ENCODE measurements at regions not wholly inside any gene's neighbourhood (a gene's known extent, or its start where the extent isn't known, plus 50 kb on each side); places are given as distances from the start of the nearest gene placed in this dataset.

GRCh38 chr16:8293413-8293812 lies 296.9 kb downstream of the TMEM114 start:
- no peak for TF ChIP-seq EZH2 (IDR thresholded peaks at IDR 0.05; ENCODE audit: borderline replicate concordance, insufficient read depth, low read depth, low read length, poor library complexity, severe bottlenecking)
- TF ChIP-seq CTCF (IDR thresholded peaks at IDR 0.05), result no peak
- Histone ChIP-seq H3K9me3 (ENCODE audit: control extremely low read depth in 1 of 3, control insufficient read depth in 2 of 3, insufficient read depth in 1 of 3, low read length in 2 of 3) (peaks cover 0 to 14% (median 0%) of the 10 kb centered on the region in 3 donors), H3K9ac (ENCODE audit: low read length) (no peak overlapping the region), H3K36me3 (replicated peaks in 1 of 2; ENCODE audit: control extremely low read depth in 1 of 2, control insufficient read depth in 1 of 2, extremely low read depth in 1 of 2, insufficient read depth in 2 of 2, low read length in 1 of 2) (no peaks in the 10 kb centered on the region), H3K79me2 (ENCODE audit: control insufficient read depth, insufficient read depth, low read length) (no peaks in the 10 kb centered on the region), H3K4me3 (ENCODE audit: control extremely low read depth in 1 of 5, extremely low read depth in 1 of 5, insufficient read depth in 1 of 5, low read depth in 2 of 5, low read length in 4 of 5) (no peak overlapping the region), H3K4me1 (ENCODE audit: control insufficient read depth in 2 of 2, insufficient read depth in 2 of 2, low read length in 2 of 2) (no peaks in the 10 kb centered on the region), H4K20me1 (ENCODE audit: control insufficient read depth, insufficient read depth, low read length, poor library complexity, severe bottlenecking) (no peaks in the 10 kb centered on the region), H3K4me2 (replicated peaks; ENCODE audit: low read depth, low read length, poor library complexity, severe bottlenecking) (no peak overlapping the region), H2AFZ (ENCODE audit: insufficient read depth, low read depth, low read length, poor library complexity, severe bottlenecking) (no peak overlapping the region), H3K27me3 (replicated peaks in 1 of 4; ENCODE audit: control extremely low read depth in 1 of 4, control insufficient read depth in 3 of 4, insufficient read depth in 4 of 4, low read length in 3 of 4) (no peaks in the 10 kb centered on the region), H3K27ac (ENCODE audit: low read length in 2 of 2) (no peak overlapping the region)
- no peaks in the 10 kb centered on the region for H3K4me1 Mint-ChIP-seq
- DNase-seq (no peak), ATAC-seq (ENCODE audit: low read depth) (no peak)
- no peaks in the 10 kb centered on the region for H3K27me3 Mint-ChIP-seq
- POLR2A ChIA-PET, result no interaction called here
- H3K9me3 Mint-ChIP-seq (ENCODE audit: insufficient read depth), result peaks cover 2% of the 10 kb centered on the region
- H3K4me3 Mint-ChIP-seq, result no peak overlapping the region
- CTCF ChIA-PET, result no interaction called here
- intact Hi-C loops (cut with micrococcal nuclease), result no loop called here
- no peak overlapping the region for H3K27ac Mint-ChIP-seq
- 86% methylated on average over 5 of the region's 5 CpGs for WGBS (ENCODE audit: insufficient coverage)

DNA sequence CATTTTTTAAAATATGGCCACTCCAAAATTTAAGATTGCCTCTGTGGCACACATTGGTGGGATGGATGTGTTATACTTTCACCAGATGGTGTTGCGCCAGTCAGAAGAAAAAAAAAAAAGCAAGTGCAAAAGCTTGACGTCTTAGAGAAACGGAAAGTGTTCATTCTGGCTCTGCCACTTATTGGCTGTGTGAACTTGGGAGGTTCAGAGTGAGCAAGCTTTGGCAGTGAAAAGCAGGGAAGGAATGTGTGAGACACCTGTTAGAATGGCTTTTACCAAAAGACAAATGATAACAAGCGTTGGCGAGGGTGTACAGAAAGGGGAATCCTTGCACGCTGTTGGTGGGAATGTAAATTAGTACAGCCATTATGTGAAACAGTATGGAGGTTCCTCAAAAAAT lies 298.0 kb downstream of the TMEM114 start:
- no peak overlapping the region for H3K27ac ChIP-seq (ENCODE audit: low read length in 2 of 2)
- no peak for ATAC-seq (ENCODE audit: low read depth)
- H3K9me3 Mint-ChIP-seq (ENCODE audit: insufficient read depth), result peaks cover 2% of the 10 kb centered on the region
- H3K4me3 ChIP-seq (ENCODE audit: control extremely low read depth in 1 of 5, extremely low read depth in 1 of 5, insufficient read depth in 1 of 5, low read depth in 2 of 5, low read length in 4 of 5), result no peak overlapping the region
- intact Hi-C loops (cut with micrococcal nuclease), result no loop called here
- H3K4me2 ChIP-seq (replicated peaks; ENCODE audit: low read depth, low read length, poor library complexity, severe bottlenecking), result no peak overlapping the region
- WGBS (ENCODE audit: insufficient coverage), result 69% methylated on average over 3 of the region's 6 CpGs
- H3K36me3 ChIP-seq (replicated peaks in 1 of 2; ENCODE audit: control extremely low read depth in 1 of 2, control insufficient read depth in 1 of 2, extremely low read depth in 1 of 2, insufficient read depth in 2 of 2, low read length in 1 of 2), result no peaks in the 10 kb centered on the region
- H3K9ac ChIP-seq (ENCODE audit: low read length), result no peak overlapping the region
- no peak overlapping the region for H3K4me3 Mint-ChIP-seq
- H3K79me2 ChIP-seq (ENCODE audit: control insufficient read depth, insufficient read depth, low read length), result no peaks in the 10 kb centered on the region
- ChIA-PET POLR2A (no interaction called here), CTCF (no interaction called here)
- H3K4me1 ChIP-seq (ENCODE audit: control insufficient read depth in 2 of 2, insufficient read depth in 2 of 2, low read length in 2 of 2), result no peaks in the 10 kb centered on the region
- TF ChIP-seq EZH2 (IDR thresholded peaks at IDR 0.05; ENCODE audit: borderline replicate concordance, insufficient read depth, low read depth, low read length, poor library complexity, severe bottlenecking) (no peak), CTCF (IDR thresholded peaks at IDR 0.05) (no peak)
- H2AFZ ChIP-seq (ENCODE audit: insufficient read depth, low read depth, low read length, poor library complexity, severe bottlenecking), result no peak overlapping the region
- H3K27me3 ChIP-seq (replicated peaks in 1 of 4; ENCODE audit: control extremely low read depth in 1 of 4, control insufficient read depth in 3 of 4, insufficient read depth in 4 of 4, low read length in 3 of 4), result no peaks in the 10 kb centered on the region
- no peaks in the 10 kb centered on the region for H4K20me1 ChIP-seq (ENCODE audit: control insufficient read depth, insufficient read depth, low read length, poor library complexity, severe bottlenecking)
- no peak overlapping the region for H3K27ac Mint-ChIP-seq
- H3K27me3 Mint-ChIP-seq, result no peaks in the 10 kb centered on the region
- no peak for DNase-seq
- peaks cover 0 to 14% (median 0%) of the 10 kb centered on the region in 3 donors for H3K9me3 ChIP-seq (ENCODE audit: control extremely low read depth in 1 of 3, control insufficient read depth in 2 of 3, insufficient read depth in 1 of 3, low read length in 2 of 3)
- no peaks in the 10 kb centered on the region for H3K4me1 Mint-ChIP-seq
